ENCODE measurements at regions not wholly inside any gene's neighbourhood (a gene's known extent, or its start where the extent isn't known, plus 50 kb on each side); places are given as distances from the start of the nearest gene placed in this dataset.
"Not testable (repeated sequence)": the region's sequence is repeated elsewhere in the genome, so short reads cannot be mapped to it uniquely, and the experiment has no call there.

GRCh38 chr21:21851657-21852056 lies 853.4 kb downstream of the NCAM2 start:
- no peak for DNase-seq

- DNase-seq: no peak
These were observed 860.5 kb downstream of the NCAM2 start for GRCh38 chr21:21858502-21859334.

- DNase-seq: no peak
These were observed 862.7 kb downstream of the NCAM2 start for GRCh38 chr21:21860888-21861287.

GRCh38 chr21:21864321-21864840 lies 866.2 kb downstream of the NCAM2 start:
- peak; percentile 17 to 28 for DNase-seq

- no peak for DNase-seq
These were observed 899.2 kb downstream of the NCAM2 start for GRCh38 chr21:21897275-21897883.

- no peak for DNase-seq
These were observed 900.6 kb downstream of the NCAM2 start for GRCh38 chr21:21898801-21899200.

GRCh38 chr21:21902416-21902815 lies 904.2 kb downstream of the NCAM2 start:
- DNase-seq: not testable (repeated sequence)

GRCh38 chr21:21907271-21907670 lies 909.1 kb downstream of the NCAM2 start:
- DNase-seq: no peak

- no peak for DNase-seq
These were observed 917.6 kb downstream of the NCAM2 start for GRCh38 chr21:21915816-21916215.

GRCh38 chr21:21921410-21922232 lies 923.4 kb downstream of the NCAM2 start:
- no peak for DNase-seq

GRCh38 chr21:21929226-21929625 lies 931.0 kb downstream of the NCAM2 start:
- DNase-seq: no peak

GRCh38 chr21:21929789-21930188 lies 931.6 kb downstream of the NCAM2 start:
- no peak for DNase-seq

GRCh38 chr21:21952566-21952965 lies 954.4 kb downstream of the NCAM2 start:
- no peak for DNase-seq

- peak; percentile 54 to 65 for DNase-seq
These were observed 957.0 kb downstream of the NCAM2 start for GRCh38 chr21:21955204-21955603.

GRCh38 chr21:21957490-21957889 lies 959.3 kb downstream of the NCAM2 start:
- no peak for DNase-seq

- DNase-seq: no peak
These were observed 965.7 kb downstream of the NCAM2 start for GRCh38 chr21:21963911-21964310.

GRCh38 chr21:21968810-21969209 lies 970.6 kb downstream of the NCAM2 start:
- no peak for DNase-seq

GRCh38 chr21:21969211-21969610 lies 971.0 kb downstream of the NCAM2 start:
- DNase-seq: no peak

GRCh38 chr21:21971384-21971783 lies 973.2 kb downstream of the NCAM2 start:
- DNase-seq: no peak

GRCh38 chr21:21973806-21974205 lies 975.6 kb downstream of the NCAM2 start:
- no peak for DNase-seq

GRCh38 chr21:21996891-21997290 lies 998.7 kb downstream of the NCAM2 start:
- no peak for DNase-seq
